GM23338 (cell line): ENCODE measurements at regions not wholly inside any gene's neighbourhood (a gene's known extent, or its start where the extent isn't known, plus 50 kb on each side); places are given as distances from the start of the nearest gene placed in this dataset.
"Not testable (repeated sequence)": the region's sequence is repeated elsewhere in the genome, so short reads cannot be mapped to it uniquely, and the experiment has no call there.

ENCODE experiments used
- ATAC-seq: fragments of 200-7000 bp; cut with Tn5 transposase; 3 replicates; pipeline ENCODE4 v1.9.1; 2020
- DNase-seq: peaks from one replicate; pipeline ENCODE4 v3.0.0-alpha.2; 2015; ENCODE audit warnings: low spot score
- H2AFZ ChIP-seq: fragments of 200-600 bp; sonication (generic); 2 replicates; pipeline ENCODE4 v1.8.0; 2016; ENCODE audit warnings: antibody characterized with exemption, mild to moderate bottlenecking, moderate library complexity
- H3F3A ChIP-seq: fragments of 200-600 bp; sonication (generic); replicated peaks from 2 replicates; pipeline ENCODE4 v1.8.0; 2017; ENCODE audit warnings: antibody characterized with exemption, mixed run types, low read depth
- H3K27ac ChIP-seq: fragments of 200-600 bp; sonication (generic); 2 replicates; pipeline ENCODE4 v1.6.1; 2016; ENCODE audit warnings: low read depth
- H3K27me3 ChIP-seq: fragments of 200-600 bp; sonication (generic); 2 replicates; pipeline ENCODE4 v1.8.0; 2016; ENCODE audit warnings: mild to moderate bottlenecking, mixed run types, moderate library complexity; ENCODE audit not compliant: insufficient read depth
- H3K36me3 ChIP-seq: fragments of 200-600 bp; sonication (generic); 2 replicates; pipeline ENCODE4 v1.8.0; 2016; ENCODE audit warnings: mild to moderate bottlenecking; ENCODE audit not compliant: insufficient read depth
- H3K4me1 ChIP-seq: fragments of 200-600 bp; sonication (generic); 2 replicates; pipeline ENCODE4 v1.8.0; 2016; ENCODE audit warnings: mild to moderate bottlenecking, moderate library complexity; ENCODE audit not compliant: insufficient read depth
- H3K4me2 ChIP-seq: fragments of 200-600 bp; sonication (generic); 2 replicates; pipeline ENCODE4 v1.7.1; 2017; ENCODE audit warnings: mixed run types
- H3K4me3 ChIP-seq: fragments of 200-600 bp; sonication (generic); 2 replicates; pipeline ENCODE4 v1.6.1; 2016; ENCODE audit warnings: mixed run types
- H3K79me2 ChIP-seq: fragments of 200-600 bp; sonication (generic); replicated peaks from 2 replicates; pipeline ENCODE4 v1.8.0; 2017; ENCODE audit warnings: mild to moderate bottlenecking; ENCODE audit not compliant: insufficient read depth
- H3K9me2 ChIP-seq: fragments of 200-600 bp; sonication (generic); 2 replicates; pipeline ENCODE4 v1.8.0; 2017; ENCODE audit not compliant: insufficient read depth
- H4K20me1 ChIP-seq: fragments of 200-600 bp; sonication (generic); replicated peaks from 2 replicates; pipeline ENCODE4 v1.8.0; 2017; ENCODE audit warnings: mild to moderate bottlenecking; ENCODE audit not compliant: insufficient read depth
- H3K27ac Mint-ChIP-seq: 2 replicates; pipeline ENCODE4 v1.8.0; 2020; ENCODE audit warnings: inconsistent platforms, mild to moderate bottlenecking, moderate library complexity, mixed read lengths
- H3K27me3 Mint-ChIP-seq: 3 replicates; pipeline ENCODE4 v1.8.0; 2022; ENCODE audit warnings: low read depth, mild to moderate bottlenecking, moderate library complexity, mixed read lengths, inconsistent platforms; ENCODE audit not compliant: insufficient read depth, poor library complexity
- H3K36me3 Mint-ChIP-seq: 3 replicates; pipeline ENCODE4 v1.8.0; 2021; ENCODE audit warnings: low read depth, mild to moderate bottlenecking, inconsistent platforms, moderate library complexity, mixed read lengths
- H3K4me1 Mint-ChIP-seq: 3 replicates; pipeline ENCODE4 v1.8.0; 2020; ENCODE audit warnings: mild to moderate bottlenecking, inconsistent platforms, mixed read lengths
- H3K4me3 Mint-ChIP-seq: 3 replicates; pipeline ENCODE4 v1.8.0; 2021; ENCODE audit warnings: moderate library complexity, mild to moderate bottlenecking, inconsistent platforms, mixed read lengths
- H3K9me3 Mint-ChIP-seq: 3 replicates; pipeline ENCODE4 v1.8.0; 2020; ENCODE audit warnings: moderate library complexity, mild to moderate bottlenecking, inconsistent platforms, mixed read lengths
- CREB1 ChIP-seq: fragments of 250-450 bp; sonication (Bioruptor Pico); IDR thresholded peaks from 2 replicates; pipeline ENCODE4 v1.5.0; 2020; ENCODE audit warnings: low read depth, mild to moderate bottlenecking, moderate library complexity
- EZH2 ChIP-seq: fragments of 200-600 bp; sonication (generic); IDR thresholded peaks from one replicate; pipeline ENCODE4 v1.8.0; 2017; ENCODE audit warnings: antibody characterized with exemption, mild to moderate bottlenecking, low read depth; ENCODE audit not compliant: unreplicated experiment
- JUNB ChIP-seq: IDR thresholded peaks from one replicate; pipeline ENCODE4 v1.6.1; 2016; ENCODE audit warnings: antibody characterized with exemption; ENCODE audit not compliant: unreplicated experiment
- NANOG ChIP-seq: IDR thresholded peaks from 2 replicates; pipeline ENCODE4 v1.6.1; 2016; ENCODE audit warnings: antibody characterized with exemption, borderline replicate concordance
- STAT1 ChIP-seq: IDR thresholded peaks from one replicate; pipeline ENCODE4 v1.6.1; 2016; ENCODE audit warnings: antibody characterized with exemption; ENCODE audit not compliant: unreplicated experiment
- ZNF114 ChIP-seq: fragments of 250-450 bp; sonication (Bioruptor Pico); IDR thresholded peaks from 2 replicates; pipeline ENCODE4 v1.5.0; 2020; ENCODE audit warnings: mild to moderate bottlenecking, moderate library complexity
- TF ChIP-seq, protein P1 (sequence below): IDR thresholded peaks from 2 replicates; pipeline ENCODE4 v1.6.1; 2016; ENCODE audit warnings: antibody characterized with exemption
- TF ChIP-seq, protein P2 (sequence below): fragments of 250-450 bp; sonication (Bioruptor Pico); IDR thresholded peaks from 2 replicates; pipeline ENCODE4 v1.5.0; 2020; ENCODE audit warnings: mild to moderate bottlenecking, moderate library complexity

- not testable (repeated sequence) for DNase-seq, H3K9me2 ChIP-seq, H3K27ac Mint-ChIP-seq, H3K4me2 ChIP-seq, H4K20me1 ChIP-seq, H3K4me1 ChIP-seq, H3K4me3 Mint-ChIP-seq, H3K27ac ChIP-seq, H3F3A ChIP-seq, H3K4me3 ChIP-seq, H3K4me1 Mint-ChIP-seq, H3K36me3 ChIP-seq, H3K9me3 Mint-ChIP-seq, ATAC-seq, H3K79me2 ChIP-seq, H3K36me3 Mint-ChIP-seq, H3K27me3 Mint-ChIP-seq, H3K27me3 ChIP-seq
- peak overlapping the region; percentile 49 for H2AFZ ChIP-seq
Observed at GRCh38 chr12:119934780-119935179, 54.3 kb upstream of the BICDL1 start.

- Histone ChIP-seq H3K4me2 (no peak overlapping the region), H3K27ac (no peak overlapping the region), H3K79me2 (no peaks in the 10 kb centered on the region), H3K4me3 (no peak overlapping the region), H3K4me1 (0 out of 2 replicates have a peak, but pooled peaks cover 4% of the 10 kb centered on the region), H4K20me1 (no peaks in the 10 kb centered on the region), H3K36me3 (no peaks in the 10 kb centered on the region), H3K9me2 (no peaks in the 10 kb centered on the region), H3K27me3 (no peaks in the 10 kb centered on the region), H3F3A (no peaks in the 10 kb centered on the region), H2AFZ (0 out of 2 replicates have a peak overlapping the region, but pooled peaks have one; percentile 11)
- ATAC-seq (no peak), DNase-seq (no peak)
- Mint-ChIP-seq H3K4me1 (peaks cover 8% of the 10 kb centered on the region), H3K36me3 (no peaks in the 10 kb centered on the region), H3K27me3 (peaks cover 3% of the 10 kb centered on the region), H3K9me3 (no peaks in the 10 kb centered on the region), H3K4me3 (no peak overlapping the region), H3K27ac (no peak overlapping the region)
- TF ChIP-seq CREB1 (CRISPR knock-in tag) (no peak), ZNF114 (CRISPR knock-in tag) (no peak), JUNB (no peak), STAT1 (no peak), EZH2 (no peak), NANOG (no peak)
- TF ChIP-seq, protein P1, sequence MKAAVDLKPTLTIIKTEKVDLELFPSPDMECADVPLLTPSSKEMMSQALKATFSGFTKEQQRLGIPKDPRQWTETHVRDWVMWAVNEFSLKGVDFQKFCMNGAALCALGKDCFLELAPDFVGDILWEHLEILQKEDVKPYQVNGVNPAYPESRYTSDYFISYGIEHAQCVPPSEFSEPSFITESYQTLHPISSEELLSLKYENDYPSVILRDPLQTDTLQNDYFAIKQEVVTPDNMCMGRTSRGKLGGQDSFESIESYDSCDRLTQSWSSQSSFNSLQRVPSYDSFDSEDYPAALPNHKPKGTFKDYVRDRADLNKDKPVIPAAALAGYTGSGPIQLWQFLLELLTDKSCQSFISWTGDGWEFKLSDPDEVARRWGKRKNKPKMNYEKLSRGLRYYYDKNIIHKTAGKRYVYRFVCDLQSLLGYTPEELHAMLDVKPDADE: no peak
- TF ChIP-seq, protein P2, sequence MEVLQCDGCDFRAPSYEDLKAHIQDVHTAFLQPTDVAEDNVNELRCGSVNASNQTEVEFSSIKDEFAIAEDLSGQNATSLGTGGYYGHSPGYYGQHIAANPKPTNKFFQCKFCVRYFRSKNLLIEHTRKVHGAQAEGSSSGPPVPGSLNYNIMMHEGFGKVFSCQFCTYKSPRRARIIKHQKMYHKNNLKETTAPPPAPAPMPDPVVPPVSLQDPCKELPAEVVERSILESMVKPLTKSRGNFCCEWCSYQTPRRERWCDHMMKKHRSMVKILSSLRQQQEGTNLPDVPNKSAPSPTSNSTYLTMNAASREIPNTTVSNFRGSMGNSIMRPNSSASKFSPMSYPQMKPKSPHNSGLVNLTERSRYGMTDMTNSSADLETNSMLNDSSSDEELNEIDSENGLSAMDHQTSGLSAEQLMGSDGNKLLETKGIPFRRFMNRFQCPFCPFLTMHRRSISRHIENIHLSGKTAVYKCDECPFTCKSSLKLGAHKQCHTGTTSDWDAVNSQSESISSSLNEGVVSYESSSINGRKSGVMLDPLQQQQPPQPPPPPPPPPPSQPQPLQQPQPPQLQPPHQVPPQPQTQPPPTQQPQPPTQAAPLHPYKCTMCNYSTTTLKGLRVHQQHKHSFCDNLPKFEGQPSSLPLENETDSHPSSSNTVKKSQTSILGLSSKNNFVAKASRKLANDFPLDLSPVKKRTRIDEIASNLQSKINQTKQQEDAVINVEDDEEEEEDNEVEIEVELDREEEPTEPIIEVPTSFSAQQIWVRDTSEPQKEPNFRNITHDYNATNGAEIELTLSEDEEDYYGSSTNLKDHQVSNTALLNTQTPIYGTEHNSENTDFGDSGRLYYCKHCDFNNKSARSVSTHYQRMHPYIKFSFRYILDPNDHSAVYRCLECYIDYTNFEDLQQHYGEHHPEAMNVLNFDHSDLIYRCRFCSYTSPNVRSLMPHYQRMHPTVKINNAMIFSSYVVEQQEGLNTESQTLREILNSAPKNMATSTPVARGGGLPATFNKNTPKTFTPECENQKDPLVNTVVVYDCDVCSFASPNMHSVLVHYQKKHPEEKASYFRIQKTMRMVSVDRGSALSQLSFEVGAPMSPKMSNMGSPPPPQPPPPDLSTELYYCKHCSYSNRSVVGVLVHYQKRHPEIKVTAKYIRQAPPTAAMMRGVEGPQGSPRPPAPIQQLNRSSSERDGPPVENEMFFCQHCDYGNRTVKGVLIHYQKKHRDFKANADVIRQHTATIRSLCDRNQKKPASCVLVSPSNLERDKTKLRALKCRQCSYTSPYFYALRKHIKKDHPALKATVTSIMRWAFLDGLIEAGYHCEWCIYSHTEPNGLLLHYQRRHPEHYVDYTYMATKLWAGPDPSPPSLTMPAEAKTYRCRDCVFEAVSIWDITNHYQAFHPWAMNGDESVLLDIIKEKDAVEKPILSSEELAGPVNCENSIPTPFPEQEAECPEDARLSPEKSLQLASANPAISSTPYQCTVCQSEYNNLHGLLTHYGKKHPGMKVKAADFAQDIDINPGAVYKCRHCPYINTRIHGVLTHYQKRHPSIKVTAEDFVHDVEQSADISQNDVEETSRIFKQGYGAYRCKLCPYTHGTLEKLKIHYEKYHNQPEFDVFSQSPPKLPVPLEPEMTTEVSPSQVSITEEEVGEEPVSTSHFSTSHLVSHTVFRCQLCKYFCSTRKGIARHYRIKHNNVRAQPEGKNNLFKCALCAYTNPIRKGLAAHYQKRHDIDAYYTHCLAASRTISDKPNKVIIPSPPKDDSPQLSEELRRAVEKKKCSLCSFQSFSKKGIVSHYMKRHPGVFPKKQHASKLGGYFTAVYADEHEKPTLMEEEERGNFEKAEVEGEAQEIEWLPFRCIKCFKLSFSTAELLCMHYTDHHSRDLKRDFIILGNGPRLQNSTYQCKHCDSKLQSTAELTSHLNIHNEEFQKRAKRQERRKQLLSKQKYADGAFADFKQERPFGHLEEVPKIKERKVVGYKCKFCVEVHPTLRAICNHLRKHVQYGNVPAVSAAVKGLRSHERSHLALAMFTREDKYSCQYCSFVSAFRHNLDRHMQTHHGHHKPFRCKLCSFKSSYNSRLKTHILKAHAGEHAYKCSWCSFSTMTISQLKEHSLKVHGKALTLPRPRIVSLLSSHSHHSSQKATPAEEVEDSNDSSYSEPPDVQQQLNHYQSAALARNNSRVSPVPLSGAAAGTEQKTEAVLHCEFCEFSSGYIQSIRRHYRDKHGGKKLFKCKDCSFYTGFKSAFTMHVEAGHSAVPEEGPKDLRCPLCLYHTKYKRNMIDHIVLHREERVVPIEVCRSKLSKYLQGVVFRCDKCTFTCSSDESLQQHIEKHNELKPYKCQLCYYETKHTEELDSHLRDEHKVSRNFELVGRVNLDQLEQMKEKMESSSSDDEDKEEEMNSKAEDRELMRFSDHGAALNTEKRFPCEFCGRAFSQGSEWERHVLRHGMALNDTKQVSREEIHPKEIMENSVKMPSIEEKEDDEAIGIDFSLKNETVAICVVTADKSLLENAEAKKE (CRISPR knock-in tag): no peak
Observed at GRCh38 chr12:119936705-119937311, 52.2 kb upstream of the BICDL1 start.
